ENCODE measurements at regions not wholly inside any gene's neighbourhood (a gene's known extent, or its start where the extent isn't known, plus 50 kb on each side); places are given as distances from the start of the nearest gene placed in this dataset.

GRCh38 chr14:101247842-101248725 lies 313.2 kb upstream of the DIO3 start:
- Histone ChIP-seq H2AFZ (ENCODE audit: low read depth) (no peak overlapping the region), H3K27ac (no peak overlapping the region), H3K36me3 (ENCODE audit: insufficient read depth) (no peaks in the 10 kb centered on the region), H3K27me3 (ENCODE audit: insufficient read depth, low read depth) (peaks cover 10% of the 10 kb centered on the region; the same call in 1 of the 2 replicates), H3K79me2 (ENCODE audit: insufficient read depth, low read depth) (no peaks in the 10 kb centered on the region), H3K4me3 (IDR thresholded peaks at IDR 0.05; ENCODE audit: insufficient read depth, low read depth, low read length) (no peak overlapping the region), H3K4me2 (no peak overlapping the region), H3K4me1 (ENCODE audit: low read depth, poor library complexity, severe bottlenecking) (no peaks in the 10 kb centered on the region), H3K9ac (no peak overlapping the region), H4K20me1 (ENCODE audit: insufficient read depth) (no peaks in the 10 kb centered on the region)
- TF ChIP-seq, protein P1, sequence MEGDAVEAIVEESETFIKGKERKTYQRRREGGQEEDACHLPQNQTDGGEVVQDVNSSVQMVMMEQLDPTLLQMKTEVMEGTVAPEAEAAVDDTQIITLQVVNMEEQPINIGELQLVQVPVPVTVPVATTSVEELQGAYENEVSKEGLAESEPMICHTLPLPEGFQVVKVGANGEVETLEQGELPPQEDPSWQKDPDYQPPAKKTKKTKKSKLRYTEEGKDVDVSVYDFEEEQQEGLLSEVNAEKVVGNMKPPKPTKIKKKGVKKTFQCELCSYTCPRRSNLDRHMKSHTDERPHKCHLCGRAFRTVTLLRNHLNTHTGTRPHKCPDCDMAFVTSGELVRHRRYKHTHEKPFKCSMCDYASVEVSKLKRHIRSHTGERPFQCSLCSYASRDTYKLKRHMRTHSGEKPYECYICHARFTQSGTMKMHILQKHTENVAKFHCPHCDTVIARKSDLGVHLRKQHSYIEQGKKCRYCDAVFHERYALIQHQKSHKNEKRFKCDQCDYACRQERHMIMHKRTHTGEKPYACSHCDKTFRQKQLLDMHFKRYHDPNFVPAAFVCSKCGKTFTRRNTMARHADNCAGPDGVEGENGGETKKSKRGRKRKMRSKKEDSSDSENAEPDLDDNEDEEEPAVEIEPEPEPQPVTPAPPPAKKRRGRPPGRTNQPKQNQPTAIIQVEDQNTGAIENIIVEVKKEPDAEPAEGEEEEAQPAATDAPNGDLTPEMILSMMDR (conservative IDR thresholded peaks at IDR 0.05; ENCODE audit: low read depth, low read length), result no peak

DNA sequence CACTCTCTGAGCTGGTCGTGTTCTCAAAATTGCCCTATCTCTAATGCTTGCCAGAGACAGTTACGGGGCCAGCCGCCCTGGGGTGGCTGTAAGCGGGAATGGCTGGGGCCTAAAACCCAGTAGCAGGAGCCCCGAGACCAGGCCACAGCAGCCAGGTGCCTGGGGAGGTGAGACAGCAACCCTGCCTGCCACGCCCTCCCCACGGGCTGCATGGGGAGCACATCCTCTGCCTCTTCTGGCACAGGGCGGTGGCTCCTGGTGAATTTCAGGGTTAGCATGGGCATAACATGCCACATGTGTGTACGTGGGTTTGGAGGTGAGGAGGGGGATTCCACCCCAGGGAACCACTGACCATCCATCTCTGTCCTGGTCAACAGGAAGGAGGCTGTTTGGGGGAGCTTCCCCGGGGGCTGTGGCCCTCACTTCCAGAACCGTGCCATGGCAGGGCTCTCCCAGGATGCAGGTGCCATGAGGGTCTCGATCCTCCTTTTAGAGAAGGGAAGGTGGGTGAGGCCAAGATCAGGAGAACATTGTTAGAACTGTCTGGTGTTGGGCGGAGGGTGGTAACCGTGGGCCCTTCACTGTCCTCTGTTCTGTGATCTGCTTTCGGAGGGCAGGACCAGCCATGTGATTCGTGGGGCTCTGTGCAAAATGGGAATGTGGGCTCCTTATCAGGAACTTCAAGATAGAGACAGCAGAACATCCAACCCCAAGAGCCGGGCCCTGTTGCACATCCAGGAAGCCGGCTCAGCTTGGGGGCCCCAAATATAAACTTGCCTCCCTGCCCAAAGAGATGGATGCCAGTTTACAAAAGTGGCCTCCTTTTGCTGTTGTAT lies 312.2 kb upstream of the DIO3 start:
- Histone ChIP-seq H3K4me3 (IDR thresholded peaks at IDR 0.05; ENCODE audit: insufficient read depth, low read depth, low read length) (no peak overlapping the region), H4K20me1 (ENCODE audit: insufficient read depth) (no peaks in the 10 kb centered on the region), H3K4me1 (ENCODE audit: low read depth, poor library complexity, severe bottlenecking) (no peaks in the 10 kb centered on the region), H3K79me2 (ENCODE audit: insufficient read depth, low read depth) (no peaks in the 10 kb centered on the region), H3K27me3 (ENCODE audit: insufficient read depth, low read depth) (peaks cover 8% of the 10 kb centered on the region; the same call in 1 of the 2 replicates), H3K9ac (no peak overlapping the region), H3K4me2 (no peak overlapping the region), H3K27ac (no peak overlapping the region), H2AFZ (ENCODE audit: low read depth) (no peak overlapping the region), H3K36me3 (ENCODE audit: insufficient read depth) (no peaks in the 10 kb centered on the region)
- TF ChIP-seq, protein P1 (conservative IDR thresholded peaks at IDR 0.05; ENCODE audit: low read depth, low read length), result no peak

DNA sequence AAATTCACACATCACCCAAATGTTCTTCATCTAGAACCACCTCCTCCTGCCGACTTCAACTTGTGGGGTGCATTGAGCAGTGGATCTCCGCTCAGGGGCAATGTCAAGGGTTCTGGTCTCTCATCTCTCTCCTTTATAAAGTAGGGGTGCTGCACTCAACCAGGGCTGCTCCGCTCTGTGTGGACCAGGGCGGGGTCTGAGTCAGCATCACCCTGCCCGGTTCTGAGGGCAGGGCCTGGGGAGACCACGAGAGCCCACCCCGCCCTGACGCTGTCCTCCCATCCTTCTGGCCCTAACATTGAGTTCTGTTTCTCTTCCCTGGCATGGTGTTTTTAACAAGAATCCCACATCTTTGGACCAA lies 311.6 kb upstream of the DIO3 start:
- H2AFZ ChIP-seq (ENCODE audit: low read depth), result no peak overlapping the region
- TF ChIP-seq, protein P1 (conservative IDR thresholded peaks at IDR 0.05; ENCODE audit: low read depth, low read length), result no peak
- H3K27me3 ChIP-seq (ENCODE audit: insufficient read depth, low read depth), result peaks cover 5% of the 10 kb centered on the region; the same call in 1 of the 2 replicates
- H3K4me2 ChIP-seq, result no peak overlapping the region
- H3K4me1 ChIP-seq (ENCODE audit: low read depth, poor library complexity, severe bottlenecking), result no peaks in the 10 kb centered on the region
- no peak overlapping the region for H3K9ac ChIP-seq
- no peaks in the 10 kb centered on the region for H3K79me2 ChIP-seq (ENCODE audit: insufficient read depth, low read depth)
- no peaks in the 10 kb centered on the region for H3K36me3 ChIP-seq (ENCODE audit: insufficient read depth)
- H4K20me1 ChIP-seq (ENCODE audit: insufficient read depth), result no peaks in the 10 kb centered on the region
- no peak overlapping the region for H3K27ac ChIP-seq
- H3K4me3 ChIP-seq (IDR thresholded peaks at IDR 0.05; ENCODE audit: insufficient read depth, low read depth, low read length), result no peak overlapping the region

GRCh38 chr14:101250336-101250947 lies 310.9 kb upstream of the DIO3 start:
- Histone ChIP-seq H3K4me3 (IDR thresholded peaks at IDR 0.05; ENCODE audit: insufficient read depth, low read depth, low read length) (no peak overlapping the region), H3K27ac (no peak overlapping the region), H3K4me2 (no peak overlapping the region), H4K20me1 (ENCODE audit: insufficient read depth) (no peaks in the 10 kb centered on the region), H3K36me3 (ENCODE audit: insufficient read depth) (no peaks in the 10 kb centered on the region), H3K9ac (no peak overlapping the region), H3K27me3 (ENCODE audit: insufficient read depth, low read depth) (peaks cover 6% of the 10 kb centered on the region; the same call in 1 of the 2 replicates), H3K79me2 (ENCODE audit: insufficient read depth, low read depth) (no peaks in the 10 kb centered on the region), H2AFZ (ENCODE audit: low read depth) (no peak overlapping the region), H3K4me1 (ENCODE audit: low read depth, poor library complexity, severe bottlenecking) (no peaks in the 10 kb centered on the region)
- TF ChIP-seq, protein P1 (conservative IDR thresholded peaks at IDR 0.05; ENCODE audit: low read depth, low read length), result no peak
